Myocyte (in vitro differentiated cells): ENCODE measurements at regions not wholly inside any gene's neighbourhood (a gene's known extent, or its start where the extent isn't known, plus 50 kb on each side); places are given as distances from the start of the nearest gene placed in this dataset.

ENCODE experiments used
- DNase-seq: peaks from one replicate; pipeline ENCODE4 v3.0.0-alpha.2; 2012; ENCODE audit warnings: low read depth

- DNase-seq: peak; percentile 18
These were observed 133.6 kb upstream of the RAP2B start for GRCh38 chr3:153028381-153028780.

- peak; percentile 93 for DNase-seq
These were observed 132.7 kb upstream of the RAP2B start for GRCh38 chr3:153029350-153029749.

GRCh38 chr3:153032891-153033290, 129.1 kb upstream of the RAP2B start:
- DNase-seq: peak; percentile 28

- no peak for DNase-seq
These were observed 125.2 kb upstream of the RAP2B start for GRCh38 chr3:153036846-153037245.

GRCh38 chr3:153038367-153038766, 123.7 kb upstream of the RAP2B start:
- no peak for DNase-seq

- DNase-seq: peak; percentile 32
These were observed 123.2 kb upstream of the RAP2B start for GRCh38 chr3:153038779-153039178.

GRCh38 chr3:153041181-153041580, 120.8 kb upstream of the RAP2B start:
- DNase-seq: no peak

GRCh38 chr3:153042088-153042487, 119.9 kb upstream of the RAP2B start:
- DNase-seq: no peak

- DNase-seq: peak; percentile 26
These were observed 118.2 kb upstream of the RAP2B start for GRCh38 chr3:153043729-153044328.

- no peak for DNase-seq
These were observed 116.9 kb upstream of the RAP2B start for GRCh38 chr3:153045150-153045549.

GRCh38 chr3:153050978-153051377, 111.0 kb upstream of the RAP2B start:
- DNase-seq: no peak

- DNase-seq: peak; percentile 80
These were observed 110.5 kb upstream of the RAP2B start for GRCh38 chr3:153051427-153052095.

- DNase-seq: peak; percentile 94
These were observed 109.9 kb upstream of the RAP2B start for GRCh38 chr3:153052096-153052460.

- no peak for DNase-seq
These were observed 106.8 kb upstream of the RAP2B start for GRCh38 chr3:153055217-153055616.

- DNase-seq: no peak
These were observed 106.2 kb upstream of the RAP2B start for GRCh38 chr3:153055779-153056178.

- DNase-seq: peak; percentile 75
These were observed 103.9 kb upstream of the RAP2B start for GRCh38 chr3:153058031-153058688.

- DNase-seq: no peak
These were observed 101.7 kb upstream of the RAP2B start for GRCh38 chr3:153060346-153060745.

- DNase-seq: no peak
These were observed 100.0 kb upstream of the RAP2B start for GRCh38 chr3:153061938-153062528.

- DNase-seq: no peak
These were observed 98.7 kb upstream of the RAP2B start for GRCh38 chr3:153063337-153063736.

GRCh38 chr3:153066983-153067382, 95.0 kb upstream of the RAP2B start:
- no peak for DNase-seq

- peak; percentile 41 for DNase-seq
These were observed 92.2 kb upstream of the RAP2B start for GRCh38 chr3:153069598-153070510.
